WTC11 (cell line): ENCODE measurements at regions not wholly inside any gene's neighbourhood (a gene's known extent, or its start where the extent isn't known, plus 50 kb on each side); places are given as distances from the start of the nearest gene placed in this dataset.
A peak's percentile ranks its signal among the peaks of the same experiment; 100 is the strongest.

ENCODE experiments used
- ATAC-seq: fragments of 200-7000 bp; cut with Tn5 transposase; 2 replicates; pipeline ENCODE4 v1.10.0; 2021; ENCODE audit warnings: mild to moderate bottlenecking, moderate library complexity
- CTCF ChIA-PET: fragments of 300-600 bp; sonication (Branson Sonifier 250); formaldehyde crosslinking; loops from one replicate; lab custom pipeline; 2021; ENCODE audit warnings: antibody characterized with exemption; lab: Charles Lee
- POLR2A ChIA-PET: fragments of 350-600 bp; sonication (Branson Sonifier 250); formaldehyde crosslinking; loops from one replicate; lab custom pipeline; 2021; ENCODE audit warnings: antibody characterized with exemption; lab: Charles Lee
- DNase-seq: peaks from one replicate; pipeline ENCODE4 v3.0.0; 2021; ENCODE audit warnings: low spot score
- H3K27ac Mint-ChIP-seq: 2 replicates; pipeline ENCODE4 v1.8.0; 2021; ENCODE audit warnings: mixed read lengths
- H3K27me3 Mint-ChIP-seq: 2 replicates; pipeline ENCODE4 v1.8.0; 2021; ENCODE audit warnings: low read depth, mild to moderate bottlenecking, moderate library complexity, mixed read lengths
- H3K36me3 Mint-ChIP-seq: 2 replicates; pipeline ENCODE4 v1.8.0; 2021; ENCODE audit warnings: mixed read lengths
- H3K4me1 Mint-ChIP-seq: 2 replicates; pipeline ENCODE4 v1.8.0; 2022; ENCODE audit warnings: mixed read lengths
- H3K4me3 Mint-ChIP-seq: 2 replicates; pipeline ENCODE4 v1.8.0; 2021; ENCODE audit warnings: mild to moderate bottlenecking, moderate library complexity, mixed read lengths
- H3K9me3 Mint-ChIP-seq: 2 replicates; pipeline ENCODE4 v1.8.0; 2021; ENCODE audit warnings: mixed read lengths
- CBFB ChIP-seq: sonication (generic); formaldehyde crosslinking; IDR thresholded peaks from 2 replicates; pipeline ENCODE4 v1.8.1; 2022; ENCODE audit warnings: mild to moderate bottlenecking, low read depth, missing genetic modification reagents
- CREM ChIP-seq: sonication (generic); formaldehyde crosslinking; IDR thresholded peaks from 2 replicates; pipeline ENCODE4 v1.8.1; 2022; ENCODE audit warnings: mild to moderate bottlenecking, missing genetic modification reagents, moderate library complexity
- ESRRA ChIP-seq: sonication (generic); formaldehyde crosslinking; IDR thresholded peaks from 2 replicates; pipeline ENCODE4 v1.8.1; 2022; ENCODE audit warnings: mild to moderate bottlenecking, missing genetic modification reagents, borderline replicate concordance
- FOXK1 ChIP-seq: sonication (generic); formaldehyde crosslinking; IDR thresholded peaks from 2 replicates; pipeline ENCODE4 v1.8.0; 2022; ENCODE audit warnings: mild to moderate bottlenecking, moderate library complexity, missing genetic modification reagents
- GABPB1 ChIP-seq: sonication (generic); formaldehyde crosslinking; IDR thresholded peaks from 2 replicates; pipeline ENCODE4 v1.8.1; 2023; ENCODE audit warnings: mild to moderate bottlenecking, missing genetic modification reagents
- GTF2I ChIP-seq: fragments of 250-450 bp; sonication (Bioruptor Pico); conservative IDR thresholded peaks from 2 replicates; pipeline ENCODE4 v1.4.0; 2021; ENCODE audit warnings: mild to moderate bottlenecking
- NFE2L1 ChIP-seq: sonication (generic); formaldehyde crosslinking; IDR thresholded peaks from 2 replicates; pipeline ENCODE4 v1.8.1; 2023; ENCODE audit warnings: missing genetic modification reagents
- NR3C1 ChIP-seq: sonication (generic); formaldehyde crosslinking; conservative IDR thresholded peaks from 2 replicates; pipeline ENCODE4 v1.8.1; 2023; ENCODE audit warnings: low read depth, mild to moderate bottlenecking, missing genetic modification reagents
- PREB ChIP-seq: sonication (generic); formaldehyde crosslinking; IDR thresholded peaks from 2 replicates; pipeline ENCODE4 v1.8.1; 2022; ENCODE audit warnings: mild to moderate bottlenecking, missing genetic modification reagents, moderate library complexity, borderline replicate concordance
- SMAD4 ChIP-seq: sonication (generic); formaldehyde crosslinking; IDR thresholded peaks from 2 replicates; pipeline ENCODE4 v1.8.0; 2022; ENCODE audit warnings: mild to moderate bottlenecking, missing genetic modification reagents
- SP1 ChIP-seq: sonication (generic); formaldehyde crosslinking; conservative IDR thresholded peaks from 2 replicates; pipeline ENCODE4 v1.8.1; 2022; ENCODE audit warnings: missing genetic modification reagents
- ZNF219 ChIP-seq: sonication (generic); formaldehyde crosslinking; IDR thresholded peaks from 2 replicates; pipeline ENCODE4 v1.8.0; 2023; ENCODE audit warnings: missing genetic modification reagents, mild to moderate bottlenecking, borderline replicate concordance
- ZNF671 ChIP-seq: fragments of 250-450 bp; sonication (Bioruptor Pico); IDR thresholded peaks from 2 replicates; pipeline ENCODE4 v1.8.0; 2021; ENCODE audit warnings: mild to moderate bottlenecking
- TF ChIP-seq, protein P1 (sequence below): sonication (generic); formaldehyde crosslinking; IDR thresholded peaks from 2 replicates; pipeline ENCODE4 v1.8.0; 2023; ENCODE audit warnings: missing genetic modification reagents, mild to moderate bottlenecking, borderline replicate concordance
- TF ChIP-seq, protein P2 (sequence below): sonication (generic); formaldehyde crosslinking; IDR thresholded peaks from 2 replicates; pipeline ENCODE4 v1.8.0; 2022; ENCODE audit warnings: mild to moderate bottlenecking, missing genetic modification reagents
- TF ChIP-seq, protein P3 (sequence below): fragments of 200-600 bp; IDR thresholded peaks from 2 replicates; pipeline ENCODE4 v1.8.0; 2022; ENCODE audit warnings: antibody characterized with exemption

GRCh38 chr20:23152308-23152892, 66.3 kb upstream of the CD93 start:
- TF ChIP-seq GABPB1 (CRISPR knock-in tag) (peak; percentile 78), ZNF671 (CRISPR knock-in tag) (no peak)
- Mint-ChIP-seq H3K4me1 (peaks cover 19% of the 10 kb centered on the region), H3K9me3 (no peaks in the 10 kb centered on the region), H3K4me3 (no peak overlapping the region), H3K36me3 (no peaks in the 10 kb centered on the region), H3K27me3 (no peaks in the 10 kb centered on the region), H3K27ac (no peak overlapping the region)
- DNase-seq (no peak), ATAC-seq (no peak)
- ChIA-PET CTCF (no interaction called here), POLR2A (no interaction called here)

DNA sequence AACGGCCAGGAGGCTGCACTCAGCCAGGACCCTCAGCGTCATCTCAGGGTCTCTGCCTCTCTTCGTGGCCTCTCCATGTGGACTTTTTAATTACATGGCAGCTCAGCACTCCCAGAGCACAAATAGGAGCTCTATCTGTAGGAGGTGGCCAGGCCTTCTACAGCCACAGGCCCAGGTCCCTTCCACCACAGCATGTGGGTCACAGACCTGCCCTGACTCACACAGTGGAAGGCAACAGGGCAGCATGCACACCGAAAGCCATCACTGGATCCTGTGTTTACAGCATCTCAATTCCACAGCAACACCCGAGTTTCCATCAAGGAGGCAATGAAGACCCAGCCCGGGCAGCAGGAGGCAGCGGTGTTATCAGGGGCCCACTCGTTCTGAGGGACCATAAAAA, 65.8 kb upstream of the CD93 start:
- ChIA-PET POLR2A (no interaction called here), CTCF (interaction anchor here (1.5 kb wide), 1 partner anchor 49 kb away, joined by 3 read pairs; no protein-coding TSS in a partner anchor)
- H3K36me3 Mint-ChIP-seq: no peaks in the 10 kb centered on the region
- H3K9me3 Mint-ChIP-seq: peaks cover 5% of the 10 kb centered on the region
- no peak overlapping the region for H3K27ac Mint-ChIP-seq
- TF ChIP-seq FOXK1 (no peak), ESRRA (CRISPR knock-in tag) (no peak), NFE2L1 (no peak), CBFB (no peak), CREM (CRISPR knock-in tag) (no peak), SP1 (CRISPR knock-in tag) (no peak), NR3C1 (CRISPR knock-in tag) (no peak), GTF2I (CRISPR knock-in tag) (no peak)
- TF ChIP-seq, protein P1, sequence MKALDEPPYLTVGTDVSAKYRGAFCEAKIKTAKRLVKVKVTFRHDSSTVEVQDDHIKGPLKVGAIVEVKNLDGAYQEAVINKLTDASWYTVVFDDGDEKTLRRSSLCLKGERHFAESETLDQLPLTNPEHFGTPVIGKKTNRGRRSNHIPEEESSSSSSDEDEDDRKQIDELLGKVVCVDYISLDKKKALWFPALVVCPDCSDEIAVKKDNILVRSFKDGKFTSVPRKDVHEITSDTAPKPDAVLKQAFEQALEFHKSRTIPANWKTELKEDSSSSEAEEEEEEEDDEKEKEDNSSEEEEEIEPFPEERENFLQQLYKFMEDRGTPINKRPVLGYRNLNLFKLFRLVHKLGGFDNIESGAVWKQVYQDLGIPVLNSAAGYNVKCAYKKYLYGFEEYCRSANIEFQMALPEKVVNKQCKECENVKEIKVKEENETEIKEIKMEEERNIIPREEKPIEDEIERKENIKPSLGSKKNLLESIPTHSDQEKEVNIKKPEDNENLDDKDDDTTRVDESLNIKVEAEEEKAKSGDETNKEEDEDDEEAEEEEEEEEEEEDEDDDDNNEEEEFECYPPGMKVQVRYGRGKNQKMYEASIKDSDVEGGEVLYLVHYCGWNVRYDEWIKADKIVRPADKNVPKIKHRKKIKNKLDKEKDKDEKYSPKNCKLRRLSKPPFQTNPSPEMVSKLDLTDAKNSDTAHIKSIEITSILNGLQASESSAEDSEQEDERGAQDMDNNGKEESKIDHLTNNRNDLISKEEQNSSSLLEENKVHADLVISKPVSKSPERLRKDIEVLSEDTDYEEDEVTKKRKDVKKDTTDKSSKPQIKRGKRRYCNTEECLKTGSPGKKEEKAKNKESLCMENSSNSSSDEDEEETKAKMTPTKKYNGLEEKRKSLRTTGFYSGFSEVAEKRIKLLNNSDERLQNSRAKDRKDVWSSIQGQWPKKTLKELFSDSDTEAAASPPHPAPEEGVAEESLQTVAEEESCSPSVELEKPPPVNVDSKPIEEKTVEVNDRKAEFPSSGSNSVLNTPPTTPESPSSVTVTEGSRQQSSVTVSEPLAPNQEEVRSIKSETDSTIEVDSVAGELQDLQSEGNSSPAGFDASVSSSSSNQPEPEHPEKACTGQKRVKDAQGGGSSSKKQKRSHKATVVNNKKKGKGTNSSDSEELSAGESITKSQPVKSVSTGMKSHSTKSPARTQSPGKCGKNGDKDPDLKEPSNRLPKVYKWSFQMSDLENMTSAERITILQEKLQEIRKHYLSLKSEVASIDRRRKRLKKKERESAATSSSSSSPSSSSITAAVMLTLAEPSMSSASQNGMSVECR (CRISPR knock-in tag): no peak
- TF ChIP-seq, protein P2, sequence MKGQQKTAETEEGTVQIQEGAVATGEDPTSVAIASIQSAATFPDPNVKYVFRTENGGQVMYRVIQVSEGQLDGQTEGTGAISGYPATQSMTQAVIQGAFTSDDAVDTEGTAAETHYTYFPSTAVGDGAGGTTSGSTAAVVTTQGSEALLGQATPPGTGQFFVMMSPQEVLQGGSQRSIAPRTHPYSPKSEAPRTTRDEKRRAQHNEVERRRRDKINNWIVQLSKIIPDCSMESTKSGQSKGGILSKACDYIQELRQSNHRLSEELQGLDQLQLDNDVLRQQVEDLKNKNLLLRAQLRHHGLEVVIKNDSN (CRISPR knock-in tag): no peak
- H3K4me1 Mint-ChIP-seq: peaks cover 19% of the 10 kb centered on the region
- no peak overlapping the region for H3K4me3 Mint-ChIP-seq
- H3K27me3 Mint-ChIP-seq: no peaks in the 10 kb centered on the region
- DNase-seq: no peak
- no peak for ATAC-seq

DNA sequence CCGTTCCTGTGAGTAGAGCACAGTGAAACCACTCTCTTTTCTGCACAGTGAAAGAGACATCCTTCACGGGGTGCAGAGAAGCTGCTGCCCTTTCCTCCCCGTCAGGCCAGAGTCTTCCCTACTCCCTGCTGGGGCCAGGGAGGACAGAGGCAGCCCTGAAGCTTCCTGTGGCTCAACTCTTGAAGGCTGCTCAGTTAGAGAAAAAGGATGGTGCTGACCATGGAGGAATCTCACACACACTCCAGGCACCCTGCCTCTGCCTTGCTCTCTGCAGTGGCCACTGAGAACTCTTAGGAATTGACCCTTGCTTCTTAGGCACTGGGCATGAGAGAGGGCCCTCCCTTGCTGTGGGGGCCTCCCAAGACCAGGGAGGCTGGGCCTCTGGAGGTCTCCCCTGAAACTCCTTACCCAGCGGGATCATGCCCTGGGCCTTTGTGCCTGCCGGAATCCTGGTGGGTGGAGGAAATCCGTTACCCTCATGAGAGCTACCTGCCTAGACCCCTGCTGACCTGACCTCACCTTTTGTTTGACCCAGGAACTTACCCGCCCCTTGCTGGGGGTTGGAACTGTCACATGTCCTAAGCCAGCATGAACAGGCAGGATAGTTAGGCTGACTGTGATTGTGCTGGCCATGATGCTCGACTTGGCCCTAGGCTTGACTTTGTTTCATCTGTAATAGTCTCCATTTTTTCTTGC, 65.0 kb upstream of the CD93 start:
- Mint-ChIP-seq H3K27me3 (no peaks in the 10 kb centered on the region), H3K27ac (no peak overlapping the region), H3K4me3 (no peak overlapping the region), H3K4me1 (peaks cover 19% of the 10 kb centered on the region), H3K36me3 (no peaks in the 10 kb centered on the region), H3K9me3 (peaks cover 12% of the 10 kb centered on the region)
- ATAC-seq (no peak), DNase-seq (no peak)
- POLR2A ChIA-PET: no interaction called here
- TF ChIP-seq SMAD4 (no peak), PREB (no peak), FOXK1 (no peak), ZNF219 (CRISPR knock-in tag) (no peak)
- TF ChIP-seq, protein P3, sequence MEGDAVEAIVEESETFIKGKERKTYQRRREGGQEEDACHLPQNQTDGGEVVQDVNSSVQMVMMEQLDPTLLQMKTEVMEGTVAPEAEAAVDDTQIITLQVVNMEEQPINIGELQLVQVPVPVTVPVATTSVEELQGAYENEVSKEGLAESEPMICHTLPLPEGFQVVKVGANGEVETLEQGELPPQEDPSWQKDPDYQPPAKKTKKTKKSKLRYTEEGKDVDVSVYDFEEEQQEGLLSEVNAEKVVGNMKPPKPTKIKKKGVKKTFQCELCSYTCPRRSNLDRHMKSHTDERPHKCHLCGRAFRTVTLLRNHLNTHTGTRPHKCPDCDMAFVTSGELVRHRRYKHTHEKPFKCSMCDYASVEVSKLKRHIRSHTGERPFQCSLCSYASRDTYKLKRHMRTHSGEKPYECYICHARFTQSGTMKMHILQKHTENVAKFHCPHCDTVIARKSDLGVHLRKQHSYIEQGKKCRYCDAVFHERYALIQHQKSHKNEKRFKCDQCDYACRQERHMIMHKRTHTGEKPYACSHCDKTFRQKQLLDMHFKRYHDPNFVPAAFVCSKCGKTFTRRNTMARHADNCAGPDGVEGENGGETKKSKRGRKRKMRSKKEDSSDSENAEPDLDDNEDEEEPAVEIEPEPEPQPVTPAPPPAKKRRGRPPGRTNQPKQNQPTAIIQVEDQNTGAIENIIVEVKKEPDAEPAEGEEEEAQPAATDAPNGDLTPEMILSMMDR: no peak
- CTCF ChIA-PET: interaction anchor here (1.5 to 2.7 kb wide), 2 partner anchors 50 to 94 kb away, joined by 3 to 6 read pairs; no protein-coding TSS in a partner anchor
